GM21423 (cell line): ENCODE measurements at regions not wholly inside any gene's neighbourhood (a gene's known extent, or its start where the extent isn't known, plus 50 kb on each side); places are given as distances from the start of the nearest gene placed in this dataset.
A peak's percentile ranks its signal among the peaks of the same experiment; 100 is the strongest.
"Not testable (repeated sequence)": the region's sequence is repeated elsewhere in the genome, so short reads cannot be mapped to it uniquely, and the experiment has no call there.

Experiments
- ATAC-seq: cut with Tn5 transposase; IDR thresholded peaks from one replicate; pipeline ENCODE4 v1.9.1; 2021; ENCODE audit warnings: mild to moderate bottlenecking, moderate library complexity; ENCODE audit not compliant: unreplicated experiment

- ATAC-seq, result no peak
Observed at GRCh38 chr13:42373048-42373812, 101.3 kb downstream of the AKAP11 start.

- ATAC-seq, result no peak
Observed at GRCh38 chr13:42375663-42376062, 103.7 kb downstream of the AKAP11 start.

- peak; percentile 75 for ATAC-seq
Observed at GRCh38 chr13:42377640-42378382, 105.9 kb downstream of the AKAP11 start.

GRCh38 chr13:42378383-42378780 lies 106.4 kb downstream of the AKAP11 start:
- ATAC-seq, result peak; percentile 32

- no peak for ATAC-seq
Observed at GRCh38 chr13:42379241-42379640, 107.3 kb downstream of the AKAP11 start.

- ATAC-seq, result peak; percentile 48
Observed at GRCh38 chr13:42380420-42381164, 108.6 kb downstream of the AKAP11 start.

- no peak for ATAC-seq
Observed at GRCh38 chr13:42381165-42381425, 109.1 kb downstream of the AKAP11 start.

GRCh38 chr13:42381426-42381825 lies 109.5 kb downstream of the AKAP11 start:
- ATAC-seq, result not testable (repeated sequence)

- no peak for ATAC-seq
Observed at GRCh38 chr13:42383025-42383424, 111.1 kb downstream of the AKAP11 start.

- no peak for ATAC-seq
Observed at GRCh38 chr13:42384265-42384664, 112.3 kb downstream of the AKAP11 start.

GRCh38 chr13:42388326-42388725 lies 116.4 kb downstream of the AKAP11 start:
- no peak for ATAC-seq

GRCh38 chr13:42389041-42389440 lies 117.1 kb downstream of the AKAP11 start:
- no peak for ATAC-seq

GRCh38 chr13:42392180-42392579 lies 120.2 kb downstream of the AKAP11 start:
- no peak for ATAC-seq

- no peak for ATAC-seq
Observed at GRCh38 chr13:42392716-42393572, 121.0 kb downstream of the AKAP11 start.

GRCh38 chr13:42393573-42394360 lies 121.8 kb downstream of the AKAP11 start:
- ATAC-seq, result no peak

- no peak for ATAC-seq
Observed at GRCh38 chr13:42394361-42394708, 122.4 kb downstream of the AKAP11 start.

- ATAC-seq, result no peak
Observed at GRCh38 chr13:42394711-42395085, 122.7 kb downstream of the AKAP11 start.

GRCh38 chr13:42395086-42395821 lies 123.3 kb downstream of the AKAP11 start:
- no peak for ATAC-seq

- no peak for ATAC-seq
Observed at GRCh38 chr13:42396501-42396900, 124.5 kb downstream of the AKAP11 start.
